Prostate gland (tissue), 2 donors: ENCODE measurements at regions not wholly inside any gene's neighbourhood (a gene's known extent, or its start where the extent isn't known, plus 50 kb on each side); places are given as distances from the start of the nearest gene placed in this dataset.
"Not testable (repeated sequence)": the region's sequence is repeated elsewhere in the genome, so short reads cannot be mapped to it uniquely, and the experiment has no call there.

ENCODE experiments used
- CTCF ChIP-seq, 4 experiments: fragments of 200-600 bp in 2 of 4; fragments of 450-650 bp in 2 of 4; sonication (generic) in 2 of 4; IDR thresholded peaks; 1 replicate in 3 of 4; 2 replicates in 1 of 4; pipeline ENCODE4 v1.5.1; 2016 to 2019; ENCODE audit warnings: antibody characterized with exemption in 4 of 4, mild to moderate bottlenecking in 2 of 4, moderate library complexity in 2 of 4
- POLR2A ChIP-seq: fragments of 450-650 bp; IDR thresholded peaks from one replicate; pipeline ENCODE4 v1.6.1; 2016; ENCODE audit warnings: antibody characterized with exemption, mild to moderate bottlenecking

- not testable (repeated sequence) for TF ChIP-seq POLR2A; CTCF (IDR thresholded peaks at IDR 0.05)
Observed at GRCh38 chr2:89153210-89153609, 461.7 kb downstream of the RPIA start.
